ENCODE measurements at regions not wholly inside any gene's neighbourhood (a gene's known extent, or its start where the extent isn't known, plus 50 kb on each side); places are given as distances from the start of the nearest gene placed in this dataset.

- TF ChIP-seq CTCF (IDR thresholded peaks at IDR 0.05) = peak; percentile 24 to 60 (median 30)
- peak; percentile 58 to 80 (median 68) for TF ChIP-seq POLR2A (IDR thresholded peaks at IDR 0.05)
These were observed 108.7 kb upstream of the KCTD1 start for GRCh38 chr18:26656944-26657536.
